Left ventricle myocardium inferior (tissue), 1 donor: ENCODE measurements at regions not wholly inside any gene's neighbourhood (a gene's known extent, or its start where the extent isn't known, plus 50 kb on each side); places are given as distances from the start of the nearest gene placed in this dataset.

ENCODE experiments used
- DNase-seq: peaks from one replicate; pipeline ENCODE4 v3.0.0-alpha.2; 2020
- H3K27ac ChIP-seq: fragments of 200-600 bp; replicated peaks from 2 replicates; pipeline ENCODE4 v1.8.0; 2021
- H3K27me3 ChIP-seq: fragments of 200-600 bp; 2 replicates; pipeline ENCODE4 v1.8.0; 2021; ENCODE audit warnings: low read depth
- H3K36me3 ChIP-seq: fragments of 200-600 bp; 2 replicates; pipeline ENCODE4 v1.8.0; 2021
- H3K4me1 ChIP-seq: fragments of 200-600 bp; 2 replicates; pipeline ENCODE4 v1.8.0; 2021
- H3K4me3 ChIP-seq: fragments of 200-600 bp; 2 replicates; pipeline ENCODE4 v1.8.0; 2021; ENCODE audit warnings: mild to moderate bottlenecking, moderate library complexity
- H3K9me3 ChIP-seq: fragments of 200-600 bp; replicated peaks from 2 replicates; pipeline ENCODE4 v1.8.0; 2021
- intact Hi-C: fragments of 100-400 bp; cut with micrococcal nuclease; formaldehyde crosslinking; loops from one replicate; pipeline ENCODE4 v1.11.0; 2022
- TF ChIP-seq, protein P1 (sequence below): fragments of 200-600 bp; IDR thresholded peaks from 2 replicates; pipeline ENCODE4 v1.8.0; 2021; ENCODE audit warnings: antibody characterized with exemption, mild to moderate bottlenecking, borderline replicate concordance
- donor health status: DM: no; HTN: yes; CAD: no; lungs with severe emphysema.

DNA sequence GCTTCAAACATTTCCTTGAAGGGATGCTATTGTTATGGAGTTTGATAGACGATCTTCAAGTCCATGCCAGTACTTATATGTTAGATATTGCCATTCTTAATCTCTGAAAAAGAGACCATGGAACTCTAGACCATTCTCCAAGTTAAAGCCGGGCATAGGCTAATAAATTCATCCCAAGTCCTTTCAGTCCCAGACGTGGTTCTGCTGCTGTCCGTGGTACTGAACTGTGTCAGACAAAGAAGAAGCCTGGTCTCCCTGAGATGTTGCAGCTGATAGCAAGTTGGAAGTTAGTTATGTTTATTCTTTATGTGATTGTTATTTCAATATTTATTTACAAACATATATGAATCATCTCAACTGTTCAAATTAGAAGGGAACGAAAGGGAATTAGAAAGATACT lies 158.7 kb downstream of the NMUR2 start:
- Histone ChIP-seq H3K36me3 (no peaks in the 10 kb centered on the region), H3K27me3 (no peaks in the 10 kb centered on the region), H3K4me1 (no peaks in the 10 kb centered on the region), H3K27ac (no peak overlapping the region), H3K4me3 (no peak overlapping the region), H3K9me3 (no peaks in the 10 kb centered on the region)
- DNase-seq, result no peak
- TF ChIP-seq, protein P1, sequence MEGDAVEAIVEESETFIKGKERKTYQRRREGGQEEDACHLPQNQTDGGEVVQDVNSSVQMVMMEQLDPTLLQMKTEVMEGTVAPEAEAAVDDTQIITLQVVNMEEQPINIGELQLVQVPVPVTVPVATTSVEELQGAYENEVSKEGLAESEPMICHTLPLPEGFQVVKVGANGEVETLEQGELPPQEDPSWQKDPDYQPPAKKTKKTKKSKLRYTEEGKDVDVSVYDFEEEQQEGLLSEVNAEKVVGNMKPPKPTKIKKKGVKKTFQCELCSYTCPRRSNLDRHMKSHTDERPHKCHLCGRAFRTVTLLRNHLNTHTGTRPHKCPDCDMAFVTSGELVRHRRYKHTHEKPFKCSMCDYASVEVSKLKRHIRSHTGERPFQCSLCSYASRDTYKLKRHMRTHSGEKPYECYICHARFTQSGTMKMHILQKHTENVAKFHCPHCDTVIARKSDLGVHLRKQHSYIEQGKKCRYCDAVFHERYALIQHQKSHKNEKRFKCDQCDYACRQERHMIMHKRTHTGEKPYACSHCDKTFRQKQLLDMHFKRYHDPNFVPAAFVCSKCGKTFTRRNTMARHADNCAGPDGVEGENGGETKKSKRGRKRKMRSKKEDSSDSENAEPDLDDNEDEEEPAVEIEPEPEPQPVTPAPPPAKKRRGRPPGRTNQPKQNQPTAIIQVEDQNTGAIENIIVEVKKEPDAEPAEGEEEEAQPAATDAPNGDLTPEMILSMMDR, result no peak
- intact Hi-C loops, result no loop called here

DNA sequence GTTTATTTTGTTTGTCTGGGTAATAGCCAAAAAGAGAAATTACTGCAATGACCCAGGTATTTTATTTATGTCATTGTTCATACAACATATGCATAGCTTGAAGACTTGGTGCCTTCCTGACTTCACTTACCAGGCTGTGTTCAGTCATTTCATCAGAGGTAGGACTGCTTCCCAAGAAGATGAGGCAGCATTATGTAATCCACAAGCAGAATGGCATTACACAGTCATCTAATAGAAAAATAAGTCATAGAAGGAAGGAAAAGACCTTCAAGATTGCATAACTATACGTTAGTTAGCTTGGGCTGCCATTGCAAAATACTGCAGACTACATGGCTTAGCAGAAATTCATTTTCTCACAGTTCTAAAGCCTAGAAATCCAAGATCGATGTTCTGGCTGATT lies 167.5 kb downstream of the NMUR2 start:
- Histone ChIP-seq H3K36me3 (no peaks in the 10 kb centered on the region), H3K4me1 (no peaks in the 10 kb centered on the region), H3K9me3 (peaks cover 11% of the 10 kb centered on the region), H3K27me3 (no peaks in the 10 kb centered on the region), H3K27ac (no peak overlapping the region), H3K4me3 (no peak overlapping the region)
- intact Hi-C loops, result no loop called here
- DNase-seq, result no peak
- TF ChIP-seq, protein P1, result no peak

DNA sequence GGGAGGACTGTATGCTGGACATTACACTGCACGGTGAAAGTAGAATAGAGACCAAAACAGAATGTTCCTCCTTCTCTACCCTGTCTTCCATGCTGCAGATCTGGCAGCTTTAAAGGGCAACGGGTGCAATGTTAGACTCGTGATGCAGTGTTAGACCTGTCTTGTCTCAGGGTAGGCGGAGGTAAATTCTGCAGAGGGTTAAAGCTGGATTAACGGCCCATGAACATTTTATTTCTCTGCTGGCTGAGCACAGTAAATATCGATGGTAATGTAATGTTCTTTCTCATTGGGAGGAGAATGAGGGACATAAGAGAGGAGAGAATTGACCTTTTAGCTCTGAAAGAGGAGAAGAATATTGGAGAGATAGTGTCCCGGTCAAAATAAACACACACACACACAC lies 178.9 kb downstream of the NMUR2 start:
- H3K27me3 ChIP-seq, result no peaks in the 10 kb centered on the region
- H3K36me3 ChIP-seq, result no peaks in the 10 kb centered on the region
- H3K4me1 ChIP-seq, result peaks cover 24% of the 10 kb centered on the region
- no peak for DNase-seq
- TF ChIP-seq, protein P1, result no peak
- H3K27ac ChIP-seq, result no peak overlapping the region
- H3K4me3 ChIP-seq, result no peak overlapping the region
- intact Hi-C loops, result no loop called here
- H3K9me3 ChIP-seq, result no peaks in the 10 kb centered on the region

DNA sequence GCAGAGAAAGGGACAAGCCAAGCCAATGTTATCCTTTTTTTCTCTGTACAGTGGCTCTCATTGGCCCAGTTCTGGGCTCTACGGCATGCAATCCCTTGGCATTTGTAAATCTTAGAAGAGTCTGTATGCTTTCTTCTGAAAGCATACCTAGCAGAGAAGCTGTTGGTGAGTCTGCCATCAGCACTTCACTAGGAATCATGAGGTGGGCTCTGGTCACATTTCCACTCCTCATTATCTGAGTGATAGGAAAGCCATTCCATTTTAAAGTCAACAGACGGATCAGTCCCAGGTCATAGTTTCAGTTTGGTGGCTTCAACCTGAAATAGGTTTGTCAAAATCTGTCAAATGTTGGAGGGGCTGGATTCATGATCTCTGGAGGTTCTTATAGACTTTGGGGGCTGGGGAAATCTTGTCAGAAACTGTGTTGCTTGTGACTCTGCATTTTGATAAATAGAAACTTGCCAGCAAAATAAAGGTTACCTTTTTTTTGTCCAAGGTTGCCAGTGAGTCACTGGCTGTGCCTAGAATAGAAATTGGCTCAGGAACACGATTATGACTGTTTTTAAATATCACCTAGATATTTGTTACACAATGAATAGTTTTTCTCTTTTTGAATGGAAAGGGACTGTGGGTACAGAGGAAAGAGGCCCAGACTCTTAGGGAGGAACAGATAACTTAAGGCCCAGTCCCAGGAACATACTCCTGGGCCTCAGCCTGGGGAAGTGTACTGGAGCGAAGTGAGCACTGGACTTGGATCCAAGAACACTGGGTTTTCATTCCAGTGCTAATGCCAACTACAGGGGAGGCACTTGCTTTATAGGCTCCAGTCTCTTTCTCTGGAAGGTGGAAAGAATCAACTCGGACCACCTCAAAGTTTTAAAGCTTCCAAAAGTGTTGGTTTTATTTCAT lies 183.1 kb downstream of the NMUR2 start:
- Histone ChIP-seq H3K4me1 (peaks cover 28% of the 10 kb centered on the region), H3K27ac (peak overlapping the region; percentile 83), H3K36me3 (no peaks in the 10 kb centered on the region), H3K27me3 (no peaks in the 10 kb centered on the region), H3K4me3 (no peak overlapping the region), H3K9me3 (no peaks in the 10 kb centered on the region)
- intact Hi-C loops, result no loop called here
- TF ChIP-seq, protein P1, result no peak
- DNase-seq, result no peak

DNA sequence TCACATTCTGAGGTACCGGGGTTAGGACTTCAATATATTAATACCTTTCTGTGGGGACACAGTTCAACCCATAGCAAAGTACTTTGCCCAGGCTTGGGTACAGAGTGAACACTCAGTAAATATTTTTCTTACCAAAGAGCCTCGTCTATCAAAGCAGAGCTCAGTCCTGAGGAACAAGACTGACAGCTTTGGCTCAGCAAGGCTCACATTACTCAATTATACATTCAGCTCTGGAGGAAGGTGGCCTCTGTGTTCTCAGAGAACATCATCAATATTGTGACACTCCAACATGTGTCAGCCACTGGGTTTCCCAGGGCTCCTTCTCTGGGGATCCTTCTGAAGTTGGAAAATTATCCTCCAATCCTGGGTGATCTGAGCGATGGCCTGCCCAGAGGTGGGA lies 186.4 kb downstream of the NMUR2 start:
- TF ChIP-seq, protein P1, result no peak
- Histone ChIP-seq H3K9me3 (no peaks in the 10 kb centered on the region), H3K27me3 (no peaks in the 10 kb centered on the region), H3K4me1 (peaks cover 26% of the 10 kb centered on the region), H3K36me3 (no peaks in the 10 kb centered on the region), H3K27ac (no peak overlapping the region), H3K4me3 (no peak overlapping the region)
- DNase-seq, result no peak
- intact Hi-C loops, result no loop called here
